ENCODE measurements at regions not wholly inside any gene's neighbourhood (a gene's known extent, or its start where the extent isn't known, plus 50 kb on each side); places are given as distances from the start of the nearest gene placed in this dataset.
A peak's percentile ranks its signal among the peaks of the same experiment; 100 is the strongest.

DNA sequence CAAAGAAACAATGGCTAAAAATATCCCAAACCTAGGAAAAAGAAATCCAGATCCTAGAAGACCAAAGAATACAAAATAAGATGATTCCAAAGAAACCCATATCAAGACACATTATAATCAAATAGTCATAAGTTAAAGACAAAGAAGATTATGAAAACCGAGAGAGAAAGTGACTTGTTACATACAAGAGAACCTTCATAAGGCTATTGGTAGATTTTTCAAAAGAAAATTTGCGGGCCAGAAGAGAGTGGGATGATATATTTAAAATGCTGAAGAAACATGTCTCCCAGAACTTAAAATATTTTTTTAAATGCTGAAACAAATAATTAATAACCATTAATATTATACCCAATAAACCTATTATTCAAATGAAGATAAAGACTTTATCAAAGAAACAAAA is 687.3 kb downstream of the TLE4 start:
- DNase-seq = no peak

DNA sequence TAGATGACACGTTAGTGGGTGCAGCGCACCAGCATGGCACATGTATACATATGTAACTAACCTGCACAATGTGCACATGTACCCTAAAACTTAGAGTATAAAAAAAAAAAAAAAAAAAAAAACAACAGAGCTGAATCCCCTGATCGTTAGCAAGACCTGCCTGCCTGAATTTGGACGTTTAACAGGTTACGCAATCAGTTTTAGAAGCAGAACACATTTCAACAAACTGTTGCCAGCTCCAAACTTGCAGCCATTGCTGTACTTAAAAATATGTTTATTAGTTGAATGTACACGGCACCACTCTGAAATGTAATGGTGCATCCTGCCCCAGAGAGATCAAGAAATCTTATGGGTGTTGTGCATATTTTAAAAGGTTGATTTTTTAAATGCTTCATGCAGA is 680.0 kb downstream of the TLE4 start:
- DNase-seq = no peak

DNA sequence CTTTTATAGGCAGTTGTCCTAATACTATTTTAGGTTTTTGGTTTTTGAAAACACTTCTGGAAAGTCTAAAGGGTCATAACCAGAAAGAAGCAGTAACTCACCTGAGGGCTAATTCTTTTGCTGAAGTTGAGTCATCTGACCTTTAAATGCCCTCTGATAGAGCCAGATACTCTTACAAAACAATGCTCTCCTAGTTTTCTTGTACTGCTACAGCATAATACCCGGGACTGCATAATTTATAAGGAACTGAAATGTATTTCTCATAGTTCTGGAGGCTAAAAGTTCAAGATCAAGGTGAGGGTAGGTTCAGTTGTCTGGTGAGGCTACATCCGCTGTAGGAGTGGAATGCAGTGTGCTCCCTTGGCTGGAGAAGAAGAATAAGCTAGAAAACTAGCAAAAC is 670.3 kb downstream of the TLE4 start:
- no peak for DNase-seq

DNA sequence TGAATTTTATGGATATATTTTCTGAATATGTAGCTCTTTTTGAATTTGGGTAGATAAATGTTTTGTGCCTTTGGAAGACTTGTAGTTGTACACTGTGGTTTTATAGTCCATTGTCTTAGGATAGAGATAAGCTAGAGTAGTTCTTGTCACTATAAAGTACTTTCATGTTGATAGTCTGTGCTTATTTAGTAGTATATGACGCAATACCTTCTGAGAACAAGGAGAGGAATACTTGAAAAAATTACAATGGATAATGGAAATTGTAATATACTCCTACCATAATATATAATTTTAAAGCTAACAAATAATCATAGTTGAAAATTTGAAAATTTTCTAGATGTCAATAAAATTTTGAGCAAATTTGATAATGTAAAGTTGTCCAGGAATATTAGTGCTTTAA is 664.0 kb downstream of the TLE4 start:
- no peak for DNase-seq

DNA sequence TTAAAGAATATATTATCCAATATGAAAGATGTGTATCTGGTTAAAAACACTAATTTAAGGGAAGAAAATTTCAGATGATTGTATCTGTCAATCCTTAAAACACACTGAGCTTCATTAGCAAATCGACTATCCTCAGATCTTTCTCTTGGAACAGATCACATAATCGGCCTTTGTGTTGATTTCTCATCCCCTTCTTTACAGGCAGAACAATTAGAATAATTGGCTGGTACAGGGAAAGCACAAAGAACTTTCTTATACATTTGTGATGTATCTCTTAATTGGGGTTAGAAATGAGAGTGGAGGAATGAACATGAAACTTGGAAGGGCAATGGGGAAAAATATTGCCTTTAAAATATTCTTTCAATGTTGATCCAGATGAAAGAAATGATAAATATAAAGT is 662.1 kb downstream of the TLE4 start:
- no peak for DNase-seq

DNA sequence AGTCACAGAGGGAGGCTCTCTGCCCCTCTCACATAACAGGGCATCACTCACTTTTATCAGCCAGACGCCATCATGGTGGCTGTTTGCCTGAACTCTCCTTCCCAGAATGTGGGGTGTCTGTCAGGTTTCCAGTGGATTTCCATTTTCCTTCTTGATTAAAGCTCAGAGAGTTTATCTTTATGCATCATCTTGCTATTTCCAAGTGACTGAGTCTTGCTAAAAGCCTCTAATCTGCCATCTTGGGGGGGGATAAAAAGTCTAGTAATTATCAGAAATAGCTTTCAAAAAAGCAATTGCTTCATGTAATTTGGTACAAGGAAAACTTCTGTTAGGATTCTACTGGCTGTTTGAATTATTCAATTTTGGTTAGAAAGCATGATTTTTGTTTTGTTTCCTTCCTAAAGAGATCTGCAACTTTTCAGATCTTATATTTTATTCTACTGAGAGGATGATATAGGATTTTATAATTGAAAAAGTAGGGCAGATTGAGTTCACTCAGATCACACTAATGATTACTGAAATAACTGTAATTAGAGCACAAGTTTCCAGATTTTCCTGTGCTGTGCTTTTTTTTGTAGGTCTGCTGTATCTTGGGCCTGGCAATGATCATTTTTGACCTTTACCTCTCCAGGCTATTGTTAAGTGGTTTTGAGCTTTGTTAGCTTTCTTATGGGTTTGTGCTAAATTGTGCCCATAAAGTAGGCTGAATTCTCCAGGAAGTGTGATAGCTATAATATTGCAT is 661.5 kb downstream of the TLE4 start:
- no peak for DNase-seq

DNA sequence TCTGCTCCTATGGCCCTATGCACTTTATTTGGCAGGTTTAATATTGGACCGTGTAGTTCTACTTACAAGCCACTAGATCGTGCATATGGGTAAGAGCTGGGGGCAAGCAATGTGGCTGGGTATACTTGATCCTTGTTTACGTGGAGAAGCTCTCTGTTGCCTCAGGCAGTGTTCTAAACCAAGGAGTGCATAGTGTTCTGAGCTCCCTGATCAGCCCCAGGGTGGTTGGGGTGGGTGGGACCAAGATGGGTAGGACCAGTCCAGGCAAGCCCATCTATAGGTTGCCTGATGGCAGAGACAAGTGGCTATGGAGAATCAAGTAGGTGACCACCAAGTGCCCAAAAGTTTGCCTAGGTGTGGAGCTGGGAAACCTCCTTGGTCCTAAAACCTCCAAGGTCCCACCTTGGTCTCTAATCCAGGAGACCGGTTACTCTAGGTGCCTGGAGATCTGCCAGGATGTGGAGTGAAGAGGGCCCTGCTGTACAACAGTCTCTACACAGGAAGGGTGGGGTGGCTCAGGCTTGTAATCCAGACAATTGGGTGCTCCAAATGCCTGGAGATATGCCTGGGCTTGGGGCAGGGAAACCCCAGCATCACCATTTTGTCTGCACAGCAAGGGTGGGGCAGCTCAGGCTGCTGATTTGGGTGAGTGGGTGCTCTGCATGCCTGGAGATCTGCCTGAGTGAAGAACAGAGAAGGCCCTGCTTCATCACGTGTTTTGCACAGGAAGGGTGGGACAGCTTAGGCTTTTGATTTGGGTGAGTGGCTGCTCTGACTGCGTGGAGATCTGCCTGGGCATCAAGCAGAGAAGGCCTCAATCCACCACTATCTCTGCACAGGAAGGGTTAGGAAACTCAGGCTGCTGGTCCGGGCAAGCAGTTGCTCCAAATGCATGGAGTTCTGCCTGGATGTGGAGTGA is 659.8 kb downstream of the TLE4 start:
- DNase-seq = no peak

DNA sequence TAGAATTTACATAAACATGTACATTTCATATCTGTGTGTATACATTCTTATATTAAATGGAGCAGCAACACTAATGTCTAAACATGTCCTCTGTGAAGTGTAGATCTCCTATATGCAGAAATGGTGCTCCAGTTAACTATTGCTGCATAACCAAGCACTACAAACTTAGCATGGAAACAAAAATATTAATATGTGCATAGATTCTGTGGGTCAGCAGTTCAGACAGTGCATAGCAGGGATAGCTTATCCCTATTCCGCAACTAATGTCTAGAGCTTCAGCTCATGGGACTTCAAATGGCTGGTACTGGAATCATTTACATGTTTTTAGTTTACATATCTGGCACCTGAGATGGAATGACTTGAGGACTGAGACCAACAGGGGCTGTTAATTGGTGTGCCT is 652.1 kb downstream of the TLE4 start:
- no peak for DNase-seq

DNA sequence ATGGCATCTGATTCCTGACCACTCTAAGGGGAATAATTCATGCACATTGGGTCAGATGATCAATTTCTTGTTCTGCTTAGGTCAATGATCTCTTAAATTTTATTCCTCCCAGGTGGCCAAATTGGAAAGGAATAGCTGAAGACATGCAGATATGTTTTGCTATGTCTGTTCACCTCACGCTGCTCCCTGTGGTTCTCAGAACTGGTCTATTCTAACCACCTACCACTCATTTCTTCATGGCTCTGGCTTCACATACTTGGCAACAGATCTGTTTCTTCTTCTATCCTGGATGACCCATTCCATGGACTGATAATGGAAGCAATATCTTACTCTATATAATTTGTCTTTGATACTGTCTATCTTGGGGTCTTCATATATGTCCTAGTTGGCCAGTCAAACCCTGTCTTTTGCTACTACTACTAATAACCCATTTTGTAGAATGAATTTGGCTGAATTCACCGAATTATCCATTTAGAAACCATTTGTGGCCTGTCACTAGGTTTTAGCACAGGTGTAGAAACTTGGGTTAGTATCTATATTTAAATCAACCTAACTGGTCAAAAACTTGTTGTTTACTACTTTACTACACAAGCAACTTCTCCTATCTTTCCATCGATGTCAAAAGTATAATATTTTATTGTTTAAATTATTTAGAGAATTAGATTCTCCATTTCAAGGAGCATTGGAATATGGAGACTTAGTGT is 650.9 kb downstream of the TLE4 start:
- DNase-seq = no peak

DNA sequence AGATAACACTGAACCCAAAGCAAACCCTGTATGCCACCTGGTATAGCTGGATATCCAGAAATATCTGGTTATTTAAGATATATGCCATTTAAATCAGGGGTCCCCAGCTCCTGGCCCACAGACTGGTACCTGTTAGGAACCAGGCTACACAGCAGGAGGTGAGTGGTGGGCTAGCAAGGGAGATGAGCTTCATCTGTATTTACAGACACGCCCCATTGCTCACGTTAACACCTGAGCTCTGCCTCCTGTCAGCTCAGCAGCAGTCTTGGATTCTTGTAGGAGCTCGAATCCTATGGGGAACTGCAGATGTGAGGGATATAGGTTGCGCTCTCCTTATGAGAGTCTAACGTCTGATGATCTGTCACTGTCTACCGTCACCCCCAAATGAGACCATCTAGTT is 646.6 kb downstream of the TLE4 start:
- no peak for DNase-seq

DNA sequence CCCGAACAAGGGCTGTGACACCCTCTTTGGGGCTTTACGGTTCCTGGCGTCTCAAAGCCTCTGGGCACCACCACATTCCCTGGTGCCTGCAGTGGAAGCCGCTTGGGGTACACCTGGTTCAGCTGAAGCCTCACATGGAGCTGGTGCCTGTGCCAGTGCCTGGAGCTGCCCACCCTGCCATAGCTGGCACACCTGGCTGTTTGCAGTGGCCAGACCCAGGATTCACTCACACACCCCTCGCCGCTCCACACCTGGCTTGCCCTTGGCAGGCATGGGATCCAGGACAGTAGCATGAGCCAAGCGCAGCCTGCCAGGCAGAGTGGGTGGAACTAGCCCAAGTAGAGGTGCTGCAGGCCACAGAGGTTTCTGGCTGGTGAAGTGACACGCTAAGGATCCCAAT is 641.8 kb downstream of the TLE4 start:
- no peak for DNase-seq

DNA sequence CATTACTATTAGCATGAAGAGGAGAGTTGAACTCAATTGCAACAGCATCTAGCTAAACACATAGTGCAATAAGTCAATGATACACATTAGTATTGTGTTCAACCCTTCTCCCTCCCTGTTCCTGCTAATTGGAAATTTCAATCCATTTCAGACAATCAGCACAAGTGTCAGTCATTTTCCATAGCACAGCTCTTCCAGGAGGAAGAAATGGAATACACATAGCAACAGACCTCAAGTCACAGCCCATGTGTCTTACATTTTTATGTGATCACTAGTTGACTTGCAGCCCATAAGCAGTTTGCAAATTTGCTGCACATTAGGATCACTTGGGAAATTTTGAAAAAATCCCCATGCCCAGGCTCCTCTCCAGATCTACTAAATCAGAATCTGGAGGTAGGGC is 636.9 kb downstream of the TLE4 start:
- no peak for DNase-seq

DNA sequence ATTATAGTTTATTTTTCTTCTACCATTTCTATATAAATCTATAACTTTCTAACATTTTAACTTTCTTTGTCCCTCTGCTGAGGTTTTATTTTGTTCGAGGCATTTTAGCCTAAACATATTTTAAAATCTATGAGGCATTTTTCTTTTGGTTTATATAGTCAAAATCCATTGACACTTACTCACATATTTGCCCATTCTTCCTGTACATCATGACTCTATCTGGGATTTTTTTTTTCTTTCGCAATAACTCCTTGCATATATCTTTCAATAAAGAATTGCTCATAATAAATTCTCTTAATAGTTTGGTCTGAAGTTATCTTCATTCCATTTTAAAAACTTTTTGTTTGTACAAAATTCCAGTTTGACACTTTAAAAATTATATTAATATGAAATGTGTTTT is 632.3 kb downstream of the TLE4 start:
- DNase-seq = no peak

DNA sequence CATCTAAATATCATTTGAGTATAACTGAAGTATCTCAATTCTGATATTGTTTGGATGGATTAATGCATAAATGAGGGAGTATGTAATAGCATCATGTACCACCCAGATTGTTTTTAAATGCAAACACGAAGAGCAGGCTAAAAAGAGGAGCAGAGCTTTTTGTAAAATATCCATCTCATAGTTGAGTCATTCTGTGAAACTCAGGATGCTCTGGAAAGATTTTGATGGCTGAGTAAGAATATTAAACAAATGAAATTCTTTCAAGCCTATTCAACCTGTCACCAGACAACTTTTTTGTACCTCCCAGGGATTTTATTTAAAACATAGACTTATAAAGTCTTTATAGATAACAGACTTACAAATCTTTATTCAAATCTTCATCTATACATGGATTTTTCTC is 625.9 kb downstream of the TLE4 start:
- no peak for DNase-seq

DNA sequence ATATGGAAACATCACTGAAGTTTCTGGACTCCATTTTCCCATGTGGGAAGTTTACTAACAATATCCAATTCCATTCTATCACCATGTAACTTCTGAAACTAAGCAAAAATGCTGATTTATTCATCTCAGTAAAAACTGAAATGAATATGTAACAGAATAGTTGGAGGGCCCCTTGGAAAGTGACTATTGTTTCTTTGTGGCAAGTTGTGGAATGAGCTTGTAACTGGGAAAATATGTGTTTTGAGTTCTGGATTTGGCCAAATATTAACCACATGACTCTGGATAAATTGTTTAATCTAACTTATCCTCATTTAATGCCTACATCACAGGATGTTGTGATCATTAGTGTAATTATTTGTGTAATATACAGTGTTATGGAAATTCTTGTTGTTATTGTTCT is 619.3 kb downstream of the TLE4 start:
- DNase-seq = no peak

DNA sequence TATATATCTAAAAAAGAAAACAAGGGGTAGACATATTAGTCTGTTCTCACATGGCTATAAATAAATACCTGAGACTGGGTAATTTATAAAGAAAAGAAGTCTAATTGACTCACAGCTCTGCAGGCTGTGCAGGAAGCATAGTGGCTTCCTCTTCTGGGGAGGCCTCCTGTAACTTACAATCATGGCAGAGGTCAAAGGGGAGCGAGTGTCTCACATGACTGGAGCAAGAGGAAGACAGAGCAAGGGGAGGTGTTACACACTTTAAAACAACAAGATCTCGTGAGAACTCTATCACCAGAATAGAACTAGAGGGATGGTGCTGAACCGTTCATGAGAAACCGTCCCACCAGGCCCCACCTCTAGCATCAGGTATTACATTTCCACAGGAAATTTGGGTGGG is 616.8 kb downstream of the TLE4 start:
- no peak for DNase-seq

DNA sequence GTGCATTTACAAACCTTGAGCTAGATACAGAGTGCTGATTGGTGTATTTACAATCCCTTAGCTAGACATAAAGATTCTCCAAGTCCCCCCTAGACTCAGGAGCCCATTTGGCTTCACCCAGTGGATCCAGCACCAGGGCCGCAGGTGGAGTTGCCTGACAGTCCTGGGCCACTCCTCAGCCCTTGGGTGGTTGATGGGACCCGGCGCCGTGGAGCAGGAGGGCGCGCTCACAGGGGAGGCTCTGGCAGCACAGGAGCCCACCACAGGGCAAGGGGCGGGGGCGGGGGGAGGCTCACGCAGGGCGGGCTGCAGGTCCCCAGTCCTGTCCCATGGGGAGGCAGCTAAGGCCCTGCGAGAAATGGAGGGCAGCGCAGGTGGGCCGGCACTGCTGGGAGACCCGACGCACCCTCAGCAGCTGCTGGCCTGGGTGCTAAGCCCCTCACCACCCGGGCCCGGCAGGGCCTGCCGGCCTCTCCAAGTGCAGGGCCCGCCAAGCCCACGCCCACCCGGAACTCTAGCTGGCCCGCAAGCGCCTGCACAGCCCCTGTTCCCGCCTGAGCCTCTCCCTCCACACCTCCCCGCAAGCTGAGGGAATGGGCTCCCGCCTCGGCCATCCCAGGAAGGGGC is 613.5 kb downstream of the TLE4 start:
- DNase-seq = no peak

DNA sequence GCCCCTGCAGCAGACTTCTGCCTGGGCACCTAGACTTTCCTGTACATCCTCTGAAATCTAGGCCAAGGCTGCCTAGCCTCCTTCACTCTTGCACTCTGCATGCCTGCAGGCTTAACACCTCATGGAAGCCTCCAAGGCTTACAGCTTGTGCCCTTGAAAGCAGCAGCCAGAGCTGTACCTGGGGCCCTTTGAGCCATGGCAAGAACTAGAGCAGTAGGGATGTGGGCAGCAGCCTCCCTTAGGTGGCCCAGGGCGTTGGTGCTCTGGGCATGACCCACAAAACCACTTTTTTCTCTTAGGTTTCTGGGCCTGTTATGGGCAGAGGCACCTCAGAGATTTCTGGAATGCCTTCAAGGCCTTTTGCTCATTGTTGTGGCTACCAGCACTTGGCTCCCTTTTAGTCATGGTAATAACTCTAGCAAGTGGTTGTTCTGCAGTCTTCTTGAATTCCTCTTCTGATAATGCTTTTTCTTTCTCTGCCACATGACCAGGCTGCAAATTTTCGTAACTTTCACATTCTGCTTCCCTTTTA is 606.2 kb downstream of the TLE4 start:
- DNase-seq = no peak

DNA sequence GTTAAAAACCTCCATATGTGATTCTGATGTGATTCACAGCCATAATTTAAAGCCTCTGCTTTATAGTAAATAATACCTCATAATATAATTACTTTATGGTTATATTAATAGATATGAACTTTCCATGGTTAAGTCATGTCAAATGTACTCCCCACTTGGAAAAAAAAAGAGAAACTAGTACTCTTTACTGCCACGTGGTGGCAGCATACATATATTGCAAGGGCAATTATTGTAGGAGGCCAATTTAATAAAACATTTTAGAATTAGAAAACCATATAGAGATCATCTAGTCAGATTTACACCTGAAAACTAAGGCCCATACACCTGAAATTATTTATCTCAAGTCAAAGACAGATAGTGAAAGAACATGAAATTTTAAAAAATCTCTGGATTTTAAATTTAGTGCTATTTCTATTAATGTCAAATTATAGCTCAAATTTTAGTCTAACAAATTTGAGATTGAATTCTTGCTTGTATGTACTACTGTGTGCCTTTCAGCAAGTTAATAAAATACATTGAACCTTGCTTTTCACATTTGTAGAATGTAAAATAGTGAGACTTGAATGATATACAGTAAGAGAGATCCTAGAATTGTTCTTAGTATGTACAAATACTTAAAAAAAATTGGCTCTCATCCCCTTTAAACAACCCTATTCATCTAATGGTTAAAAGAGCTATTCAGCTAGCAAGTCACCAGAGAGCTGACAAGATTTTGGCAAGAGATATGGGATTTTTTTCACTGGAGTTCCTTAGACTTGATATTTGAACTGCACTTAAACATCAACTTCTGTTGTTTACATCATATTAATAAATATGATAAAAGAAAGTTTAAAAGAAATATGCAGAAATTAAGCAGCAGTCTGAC is 603.8 kb downstream of the TLE4 start:
- DNase-seq = peak; percentile 27

DNA sequence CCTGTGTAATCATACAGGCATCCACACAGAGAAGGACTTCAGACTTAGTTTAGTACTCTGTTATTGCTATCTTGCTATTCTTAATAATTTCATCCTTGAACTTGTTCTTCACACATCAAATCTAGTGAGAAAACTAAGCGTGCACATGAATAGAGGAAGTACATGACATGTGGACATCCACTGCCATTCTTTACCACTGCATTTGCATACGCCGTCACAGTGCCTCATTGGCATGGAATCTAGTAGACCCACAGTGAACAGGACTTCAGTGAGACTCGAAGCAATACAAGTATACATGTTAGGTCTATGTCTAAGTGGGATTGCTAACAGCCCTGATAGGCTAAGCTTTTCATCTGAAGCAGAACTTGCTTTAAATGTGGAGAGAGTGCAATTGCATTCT is 592.1 kb downstream of the TLE4 start:
- DNase-seq = no peak

DNA sequence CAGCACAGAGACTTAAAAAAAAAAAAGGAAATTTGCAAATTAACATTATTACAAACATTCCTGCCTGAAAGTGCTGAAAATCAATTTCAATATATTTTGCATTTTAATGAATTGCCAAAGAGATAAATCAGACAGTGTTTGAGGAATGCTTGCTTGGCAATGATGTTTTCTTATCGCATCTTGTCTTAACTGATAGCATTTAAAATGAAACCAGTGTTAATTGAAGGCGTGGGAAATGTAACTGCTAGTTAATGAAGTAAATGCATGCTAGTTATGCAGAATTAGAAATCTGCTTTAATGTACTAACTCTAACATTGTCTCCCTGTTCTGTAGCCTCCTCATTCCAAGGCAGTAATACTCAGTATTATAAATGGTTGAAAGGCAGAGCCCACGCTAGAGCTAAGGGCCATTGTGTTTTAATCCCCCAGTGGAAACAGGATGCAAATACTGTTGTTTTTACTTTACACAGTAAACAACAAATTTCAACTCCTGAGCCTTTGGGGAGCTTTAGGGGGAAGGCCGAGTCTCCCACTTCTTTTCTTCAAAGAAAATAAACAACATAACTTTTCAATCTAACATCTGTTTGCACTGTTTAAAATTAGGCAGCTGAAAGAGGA is 586.9 kb downstream of the TLE4 start:
- no peak for DNase-seq

DNA sequence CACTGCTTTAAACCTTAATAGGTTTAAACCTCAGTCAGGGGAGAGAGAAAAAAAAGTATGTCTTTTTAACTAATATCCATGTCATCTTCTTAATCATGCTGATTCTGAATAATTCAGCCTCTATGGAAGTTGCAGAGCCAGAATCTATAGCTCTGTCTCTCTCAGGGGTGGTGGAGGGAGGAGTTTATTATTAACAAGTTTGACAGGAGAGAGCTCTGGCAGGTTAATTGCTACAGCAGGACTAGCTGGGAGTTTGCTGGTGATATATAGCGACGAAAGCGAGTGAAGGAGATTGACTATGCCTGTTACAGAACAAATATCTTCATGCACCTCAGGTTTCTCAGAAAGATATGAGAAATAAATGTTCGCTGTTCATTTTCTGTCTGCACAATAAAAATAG is 586.4 kb downstream of the TLE4 start:
- DNase-seq = no peak
